PC-3 (cell line): ENCODE measurements at regions not wholly inside any gene's neighbourhood (a gene's known extent, or its start where the extent isn't known, plus 50 kb on each side); places are given as distances from the start of the nearest gene placed in this dataset.

ENCODE experiments used
- EZH2 ChIP-seq: fragments of 300-600 bp; sonication (generic); IDR thresholded peaks from one replicate; pipeline ENCODE4 v1.6.1; 2017; ENCODE audit warnings: antibody characterized with exemption, mild to moderate bottlenecking, low read length; ENCODE audit not compliant: unreplicated experiment
- TF ChIP-seq, protein P1 (sequence below): fragments of 300-600 bp; sonication (generic); conservative IDR thresholded peaks from 2 replicates; pipeline ENCODE4 v1.5.1; 2017; ENCODE audit warnings: antibody characterized with exemption, low read depth, mild to moderate bottlenecking, low read length

DNA sequence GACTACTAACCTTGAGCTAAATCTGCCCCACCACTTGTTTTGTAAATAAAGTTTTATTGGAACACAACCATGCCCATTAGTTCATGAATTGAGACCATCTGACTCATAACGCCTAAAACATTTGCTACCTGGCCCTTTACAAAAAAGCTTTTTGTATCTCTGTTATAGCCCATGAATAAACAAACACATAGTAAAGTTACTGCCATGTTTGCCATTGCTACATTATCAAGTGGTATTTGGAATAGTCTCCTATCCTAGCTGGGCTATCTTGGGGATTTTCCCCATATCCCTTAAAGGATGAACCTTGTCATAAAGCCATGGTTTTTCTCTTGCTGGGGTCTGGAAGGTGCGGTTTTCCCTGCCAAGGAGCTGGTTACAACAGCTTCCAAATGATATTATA lies 112.3 kb downstream of the FAM9B start:
- TF ChIP-seq, protein P1, sequence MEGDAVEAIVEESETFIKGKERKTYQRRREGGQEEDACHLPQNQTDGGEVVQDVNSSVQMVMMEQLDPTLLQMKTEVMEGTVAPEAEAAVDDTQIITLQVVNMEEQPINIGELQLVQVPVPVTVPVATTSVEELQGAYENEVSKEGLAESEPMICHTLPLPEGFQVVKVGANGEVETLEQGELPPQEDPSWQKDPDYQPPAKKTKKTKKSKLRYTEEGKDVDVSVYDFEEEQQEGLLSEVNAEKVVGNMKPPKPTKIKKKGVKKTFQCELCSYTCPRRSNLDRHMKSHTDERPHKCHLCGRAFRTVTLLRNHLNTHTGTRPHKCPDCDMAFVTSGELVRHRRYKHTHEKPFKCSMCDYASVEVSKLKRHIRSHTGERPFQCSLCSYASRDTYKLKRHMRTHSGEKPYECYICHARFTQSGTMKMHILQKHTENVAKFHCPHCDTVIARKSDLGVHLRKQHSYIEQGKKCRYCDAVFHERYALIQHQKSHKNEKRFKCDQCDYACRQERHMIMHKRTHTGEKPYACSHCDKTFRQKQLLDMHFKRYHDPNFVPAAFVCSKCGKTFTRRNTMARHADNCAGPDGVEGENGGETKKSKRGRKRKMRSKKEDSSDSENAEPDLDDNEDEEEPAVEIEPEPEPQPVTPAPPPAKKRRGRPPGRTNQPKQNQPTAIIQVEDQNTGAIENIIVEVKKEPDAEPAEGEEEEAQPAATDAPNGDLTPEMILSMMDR = no peak
- TF ChIP-seq EZH2 = no peak
